SJSA1 (cell line): ENCODE measurements at regions not wholly inside any gene's neighbourhood (a gene's known extent, or its start where the extent isn't known, plus 50 kb on each side); places are given as distances from the start of the nearest gene placed in this dataset.

Experiments used
- DNase-seq, 2 experiments: peaks; one replicate each; pipeline ENCODE4 v3.0.0-alpha.2; 2015 to 2020; ENCODE audit warnings: low spot score in 2 of 2, low read depth in 1 of 2
- H3K27ac ChIP-seq: fragments of 250-450 bp; sonication (Bioruptor Pico); 2 replicates; pipeline ENCODE4 v1.5.1; 2020; ENCODE audit warnings: mild to moderate bottlenecking, moderate library complexity
- H3K27me3 ChIP-seq: fragments of 250-450 bp; sonication (Bioruptor Pico); replicated peaks from 2 replicates; pipeline ENCODE4 v1.5.1; 2020; ENCODE audit warnings: mild to moderate bottlenecking, moderate library complexity
- H3K36me3 ChIP-seq: fragments of 250-450 bp; sonication (Bioruptor Pico); 2 replicates; pipeline ENCODE4 v1.5.1; 2020; ENCODE audit warnings: mild to moderate bottlenecking
- H3K4me1 ChIP-seq: fragments of 250-450 bp; sonication (Bioruptor Pico); replicated peaks from 2 replicates; pipeline ENCODE4 v1.6.1; 2021; ENCODE audit warnings: mild to moderate bottlenecking
- H3K4me3 ChIP-seq: fragments of 250-450 bp; sonication (Bioruptor Pico); 2 replicates; pipeline ENCODE4 v1.5.1; 2020; ENCODE audit warnings: mild to moderate bottlenecking
- H3K9me3 ChIP-seq: fragments of 250-450 bp; sonication (Bioruptor Pico); replicated peaks from 2 replicates; pipeline ENCODE4 v1.5.1; 2020; ENCODE audit warnings: mild to moderate bottlenecking

- H3K4me1 ChIP-seq = no peaks in the 10 kb centered on the region
- H3K27ac ChIP-seq = no peak overlapping the region
- DNase-seq = no peak
- no peak overlapping the region for H3K4me3 ChIP-seq
- H3K9me3 ChIP-seq = no peaks in the 10 kb centered on the region; the same call in 1 of the 2 replicates
- H3K36me3 ChIP-seq = no peaks in the 10 kb centered on the region
- no peaks in the 10 kb centered on the region for H3K27me3 ChIP-seq
Measured at GRCh38 chr15:46768287-46768686, 949.0 kb upstream of the SEMA6D start.

- Histone ChIP-seq H3K27ac (no peak overlapping the region), H3K4me1 (no peaks in the 10 kb centered on the region), H3K27me3 (no peaks in the 10 kb centered on the region), H3K4me3 (no peak overlapping the region), H3K36me3 (no peaks in the 10 kb centered on the region), H3K9me3 (no peaks in the 10 kb centered on the region)
- DNase-seq = no peak
Measured at GRCh38 chr15:46773016-46773415, 944.3 kb upstream of the SEMA6D start.

GRCh38 chr15:46778876-46779275 is 938.4 kb upstream of the SEMA6D start:
- no peak overlapping the region for H3K27ac ChIP-seq
- H3K27me3 ChIP-seq = no peaks in the 10 kb centered on the region
- no peaks in the 10 kb centered on the region for H3K4me1 ChIP-seq
- H3K36me3 ChIP-seq = no peaks in the 10 kb centered on the region
- H3K9me3 ChIP-seq = no peaks in the 10 kb centered on the region; the same call in 1 of the 2 replicates
- no peak overlapping the region for H3K4me3 ChIP-seq
- DNase-seq = no peak

GRCh38 chr15:46786590-46787285 is 930.6 kb upstream of the SEMA6D start:
- H3K27ac ChIP-seq = no peak overlapping the region
- no peaks in the 10 kb centered on the region for H3K27me3 ChIP-seq
- no peak overlapping the region for H3K4me3 ChIP-seq
- DNase-seq = no peak
- no peaks in the 10 kb centered on the region for H3K4me1 ChIP-seq
- H3K9me3 ChIP-seq = no peaks in the 10 kb centered on the region
- H3K36me3 ChIP-seq = no peaks in the 10 kb centered on the region

GRCh38 chr15:46795685-46796084 is 921.6 kb upstream of the SEMA6D start:
- Histone ChIP-seq H3K36me3 (no peaks in the 10 kb centered on the region), H3K4me1 (no peaks in the 10 kb centered on the region), H3K4me3 (no peak overlapping the region), H3K27me3 (no peaks in the 10 kb centered on the region), H3K9me3 (no peaks in the 10 kb centered on the region), H3K27ac (no peak overlapping the region)
- no peak for DNase-seq

GRCh38 chr15:46808834-46809233 is 908.5 kb upstream of the SEMA6D start:
- no peaks in the 10 kb centered on the region for H3K36me3 ChIP-seq
- no peaks in the 10 kb centered on the region for H3K9me3 ChIP-seq
- no peaks in the 10 kb centered on the region for H3K4me1 ChIP-seq
- H3K4me3 ChIP-seq = no peak overlapping the region
- no peak overlapping the region for H3K27ac ChIP-seq
- H3K27me3 ChIP-seq = no peaks in the 10 kb centered on the region
- no peak for DNase-seq

- DNase-seq = no peak
- H3K27me3 ChIP-seq = no peaks in the 10 kb centered on the region
- H3K27ac ChIP-seq = no peak overlapping the region
- no peaks in the 10 kb centered on the region for H3K4me1 ChIP-seq
- no peaks in the 10 kb centered on the region for H3K9me3 ChIP-seq
- no peaks in the 10 kb centered on the region for H3K36me3 ChIP-seq
- H3K4me3 ChIP-seq = no peak overlapping the region
Measured at GRCh38 chr15:46815240-46815639, 902.1 kb upstream of the SEMA6D start.

GRCh38 chr15:46815765-46816164 is 901.5 kb upstream of the SEMA6D start:
- Histone ChIP-seq H3K4me3 (no peak overlapping the region), H3K27ac (no peak overlapping the region), H3K36me3 (no peaks in the 10 kb centered on the region), H3K9me3 (no peaks in the 10 kb centered on the region), H3K27me3 (no peaks in the 10 kb centered on the region), H3K4me1 (no peaks in the 10 kb centered on the region)
- no peak for DNase-seq

- H3K27ac ChIP-seq = no peak overlapping the region
Measured at GRCh38 chr15:46848704-46849103, 868.6 kb upstream of the SEMA6D start.

GRCh38 chr15:46853600-46853999 is 863.7 kb upstream of the SEMA6D start:
- H3K27ac ChIP-seq = no peak overlapping the region

More at GRCh38 chr15:46848704-46849103, 868.6 kb upstream of the SEMA6D start:
- Histone ChIP-seq H3K9me3 (no peaks in the 10 kb centered on the region; the same call in none of the 2 replicates), H3K4me3 (no peak overlapping the region), H3K4me1 (no peaks in the 10 kb centered on the region), H3K27me3 (no peaks in the 10 kb centered on the region), H3K36me3 (no peaks in the 10 kb centered on the region)
- DNase-seq = no peak

GRCh38 chr15:46854564-46854963 is 862.7 kb upstream of the SEMA6D start:
- Histone ChIP-seq H3K9me3 (no peaks in the 10 kb centered on the region; the same call in 1 of the 2 replicates), H3K27me3 (no peaks in the 10 kb centered on the region), H3K4me1 (no peaks in the 10 kb centered on the region), H3K4me3 (no peak overlapping the region), H3K36me3 (no peaks in the 10 kb centered on the region), H3K27ac (no peak overlapping the region)
- DNase-seq = no peak

More at GRCh38 chr15:46853600-46853999, 863.7 kb upstream of the SEMA6D start:
- Histone ChIP-seq H3K27me3 (no peaks in the 10 kb centered on the region), H3K4me3 (no peak overlapping the region), H3K36me3 (no peaks in the 10 kb centered on the region), H3K4me1 (no peaks in the 10 kb centered on the region), H3K9me3 (no peaks in the 10 kb centered on the region; the same call in 1 of the 2 replicates)
- no peak for DNase-seq

GRCh38 chr15:46855388-46855787 is 861.9 kb upstream of the SEMA6D start:
- Histone ChIP-seq H3K36me3 (no peaks in the 10 kb centered on the region), H3K27me3 (no peaks in the 10 kb centered on the region), H3K4me3 (no peak overlapping the region)

GRCh38 chr15:46856839-46857502 is 860.3 kb upstream of the SEMA6D start:
- no peaks in the 10 kb centered on the region for H3K4me1 ChIP-seq
- H3K27ac ChIP-seq = no peak overlapping the region
- no peaks in the 10 kb centered on the region for H3K36me3 ChIP-seq
- no peaks in the 10 kb centered on the region for H3K27me3 ChIP-seq
- H3K9me3 ChIP-seq = no peaks in the 10 kb centered on the region
- DNase-seq = no peak
- no peak overlapping the region for H3K4me3 ChIP-seq

More at GRCh38 chr15:46855388-46855787, 861.9 kb upstream of the SEMA6D start:
- Histone ChIP-seq H3K27ac (no peak overlapping the region), H3K9me3 (no peaks in the 10 kb centered on the region), H3K4me1 (no peaks in the 10 kb centered on the region)
- no peak for DNase-seq

GRCh38 chr15:46858150-46858549 is 859.2 kb upstream of the SEMA6D start:
- no peak overlapping the region for H3K27ac ChIP-seq
- no peaks in the 10 kb centered on the region for H3K9me3 ChIP-seq
- no peaks in the 10 kb centered on the region for H3K36me3 ChIP-seq
- DNase-seq = no peak
- H3K27me3 ChIP-seq = no peaks in the 10 kb centered on the region
- no peaks in the 10 kb centered on the region for H3K4me1 ChIP-seq
- H3K4me3 ChIP-seq = no peak overlapping the region
